Tibial nerve (tissue), 3 donors: ENCODE measurements at regions not wholly inside any gene's neighbourhood (a gene's known extent, or its start where the extent isn't known, plus 50 kb on each side); places are given as distances from the start of the nearest gene placed in this dataset.

ENCODE experiments used
- CTCF ChIP-seq, 5 experiments: fragments of 200-600 bp in 3 of 5; fragments of 450-650 bp in 2 of 5; sonication (generic) in 3 of 5; IDR thresholded peaks; one replicate each; pipeline ENCODE4 v1.5.1; 2016 to 2019; ENCODE audit warnings: antibody characterized with exemption in 5 of 5, mild to moderate bottlenecking in 3 of 5, moderate library complexity in 2 of 5
- POLR2A ChIP-seq, 2 donors: fragments of 450-650 bp; IDR thresholded peaks; one replicate each; pipeline ENCODE4 v1.6.1; 2017; ENCODE audit warnings: antibody characterized with exemption in 2 of 2, mild to moderate bottlenecking in 2 of 2, moderate library complexity in 2 of 2

GRCh38 chr13:40494513-40494912 is 171.9 kb downstream of the FOXO1 start:
- TF ChIP-seq POLR2A (IDR thresholded peaks at IDR 0.05), result no peak
- no peak for TF ChIP-seq CTCF (IDR thresholded peaks at IDR 0.05)
